ENCODE measurements at regions not wholly inside any gene's neighbourhood (a gene's known extent, or its start where the extent isn't known, plus 50 kb on each side); places are given as distances from the start of the nearest gene placed in this dataset.

DNA sequence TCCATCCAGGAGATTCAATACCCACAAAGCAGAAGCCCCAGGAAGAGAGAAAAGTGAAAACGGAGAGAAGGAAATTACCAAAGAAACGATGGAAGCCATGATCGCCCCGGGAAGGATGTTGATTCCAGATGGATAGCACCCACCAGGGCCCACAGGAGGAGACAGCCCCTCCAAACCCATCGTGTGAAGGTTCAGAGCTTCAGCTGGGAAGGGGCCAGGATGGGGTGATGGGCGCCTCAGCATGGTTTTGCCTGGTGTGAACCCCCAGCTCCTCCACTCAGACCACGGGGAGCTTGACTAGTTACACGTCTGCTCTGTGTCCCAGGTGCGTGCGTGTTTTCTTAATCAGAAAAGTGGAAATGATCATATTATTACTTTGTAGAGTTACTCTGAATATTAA is 264.5 kb downstream of the EIPR1 start:
- Histone ChIP-seq H3K4me1 (replicated peaks in 1 of 2) (no peaks in the 10 kb centered on the region), H3K36me3 (replicated peaks in 1 of 2) (no peaks in the 10 kb centered on the region), H3K4me3 (no peak overlapping the region), H3K27me3 (no peaks in the 10 kb centered on the region), H3K27ac (no peak overlapping the region), H3K9me3 (replicated peaks in 1 of 3) (no peaks in the 10 kb centered on the region)
- WGBS, 4 donors: 90 to 95% (median 92%) methylated on average over 10 of the region's 10 CpGs
- TF ChIP-seq POLR2A (IDR thresholded peaks at IDR 0.05): no peak
- TF ChIP-seq, protein P1, sequence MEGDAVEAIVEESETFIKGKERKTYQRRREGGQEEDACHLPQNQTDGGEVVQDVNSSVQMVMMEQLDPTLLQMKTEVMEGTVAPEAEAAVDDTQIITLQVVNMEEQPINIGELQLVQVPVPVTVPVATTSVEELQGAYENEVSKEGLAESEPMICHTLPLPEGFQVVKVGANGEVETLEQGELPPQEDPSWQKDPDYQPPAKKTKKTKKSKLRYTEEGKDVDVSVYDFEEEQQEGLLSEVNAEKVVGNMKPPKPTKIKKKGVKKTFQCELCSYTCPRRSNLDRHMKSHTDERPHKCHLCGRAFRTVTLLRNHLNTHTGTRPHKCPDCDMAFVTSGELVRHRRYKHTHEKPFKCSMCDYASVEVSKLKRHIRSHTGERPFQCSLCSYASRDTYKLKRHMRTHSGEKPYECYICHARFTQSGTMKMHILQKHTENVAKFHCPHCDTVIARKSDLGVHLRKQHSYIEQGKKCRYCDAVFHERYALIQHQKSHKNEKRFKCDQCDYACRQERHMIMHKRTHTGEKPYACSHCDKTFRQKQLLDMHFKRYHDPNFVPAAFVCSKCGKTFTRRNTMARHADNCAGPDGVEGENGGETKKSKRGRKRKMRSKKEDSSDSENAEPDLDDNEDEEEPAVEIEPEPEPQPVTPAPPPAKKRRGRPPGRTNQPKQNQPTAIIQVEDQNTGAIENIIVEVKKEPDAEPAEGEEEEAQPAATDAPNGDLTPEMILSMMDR (IDR thresholded peaks at IDR 0.05): no peak
- DNase-seq: peak in 1 of 7 donors; percentile 37
- intact Hi-C loops (cut with DNase I): no loop called here

DNA sequence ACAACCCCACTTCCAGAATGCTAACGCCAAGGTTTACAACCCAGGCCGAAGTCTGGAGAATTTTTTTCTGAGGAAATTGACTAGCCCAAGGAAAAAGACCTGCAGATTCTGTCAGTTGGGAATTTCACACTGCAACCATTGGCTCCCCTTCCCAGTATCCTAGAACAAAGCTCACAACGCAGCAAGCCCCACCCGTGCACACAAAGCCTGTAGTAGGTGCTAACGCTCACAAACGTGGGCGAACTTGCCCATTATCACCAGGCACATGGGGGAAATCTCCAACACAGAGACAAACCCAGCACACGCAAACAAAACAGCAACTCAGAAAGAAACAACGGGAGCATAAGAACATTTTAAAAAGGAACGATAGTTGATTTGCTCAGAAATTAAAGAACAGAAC is 265.1 kb downstream of the EIPR1 start:
- H3K36me3 ChIP-seq (replicated peaks in 1 of 2): no peaks in the 10 kb centered on the region
- no peak overlapping the region for H3K27ac ChIP-seq
- H3K9me3 ChIP-seq (replicated peaks in 1 of 3): no peaks in the 10 kb centered on the region
- H3K4me1 ChIP-seq (replicated peaks in 1 of 2): no peaks in the 10 kb centered on the region
- intact Hi-C loops (cut with DNase I): no loop called here
- WGBS, 4 donors: 75 to 90% (median 87%) methylated on average over 9 to 10 of the region's 10 CpGs
- no peak for TF ChIP-seq POLR2A (IDR thresholded peaks at IDR 0.05)
- TF ChIP-seq, protein P1 (IDR thresholded peaks at IDR 0.05): no peak
- no peaks in the 10 kb centered on the region for H3K27me3 ChIP-seq
- no peak overlapping the region for H3K4me3 ChIP-seq
- DNase-seq: no peak

DNA sequence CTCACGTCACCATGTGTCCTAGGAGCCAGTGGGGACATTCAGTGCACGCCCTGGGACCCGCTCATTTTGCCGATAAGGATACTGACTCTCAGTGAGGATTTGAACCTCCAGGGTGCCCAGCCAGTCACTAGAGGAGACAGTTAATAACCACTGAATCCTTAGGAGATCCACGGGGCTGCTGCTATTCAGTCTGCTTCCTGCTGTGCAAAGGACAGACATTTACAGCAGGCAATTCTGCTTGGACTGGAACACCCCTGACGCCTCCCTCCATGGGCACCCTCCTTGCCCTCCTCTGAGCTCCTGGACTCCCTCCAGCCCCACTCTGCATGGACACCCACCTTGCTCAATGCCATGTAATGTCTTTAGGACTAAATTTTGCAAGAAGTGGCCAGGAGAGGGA is 265.5 kb downstream of the EIPR1 start:
- Histone ChIP-seq H3K27me3 (no peaks in the 10 kb centered on the region), H3K9me3 (replicated peaks in 1 of 3) (no peaks in the 10 kb centered on the region), H3K4me1 (replicated peaks in 1 of 2) (no peaks in the 10 kb centered on the region), H3K36me3 (replicated peaks in 1 of 2) (no peaks in the 10 kb centered on the region), H3K27ac (no peak overlapping the region), H3K4me3 (no peak overlapping the region)
- TF ChIP-seq, protein P1 (IDR thresholded peaks at IDR 0.05): no peak
- TF ChIP-seq POLR2A (IDR thresholded peaks at IDR 0.05): no peak
- peak in 1 of 7 donors; percentile 38 for DNase-seq
- intact Hi-C loops (cut with DNase I): no loop called here
- WGBS, 4 donors: 82 to 100% (median 90%) methylated on average over 4 to 6 of the region's 6 CpGs

DNA sequence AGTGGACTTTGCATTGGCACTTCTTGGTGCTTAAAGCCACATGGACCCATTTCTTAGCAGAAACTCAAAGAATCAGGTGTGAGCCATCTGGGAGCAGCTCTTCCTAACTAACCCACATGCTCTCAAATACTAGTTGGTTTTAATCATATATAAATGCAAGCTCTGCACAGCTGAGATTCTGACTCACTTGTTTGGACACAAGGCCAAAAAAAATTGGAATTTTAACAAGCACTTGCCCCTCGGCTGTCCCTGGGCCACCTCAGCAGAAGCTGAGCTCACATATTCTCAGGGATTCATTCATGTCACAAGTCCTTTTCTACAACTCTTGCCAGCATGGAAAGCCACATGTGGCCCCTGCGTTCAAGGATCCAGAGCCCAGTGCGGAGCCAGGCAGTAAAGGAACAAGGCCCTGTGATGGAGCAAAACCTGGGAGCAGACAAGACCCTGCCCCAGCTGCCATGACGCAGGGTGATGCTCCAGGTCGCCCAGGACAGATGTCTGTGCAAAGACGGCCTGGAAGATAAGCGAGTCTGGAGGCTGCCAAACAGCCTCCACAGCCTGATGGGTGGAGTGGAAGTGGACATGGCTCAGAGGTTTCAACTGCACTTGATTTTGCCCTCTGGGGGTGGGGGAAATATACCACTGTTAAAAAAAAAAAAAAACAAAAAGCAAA is 266.5 kb downstream of the EIPR1 start:
- Histone ChIP-seq H3K27ac (no peak overlapping the region), H3K4me3 (no peak overlapping the region), H3K36me3 (replicated peaks in 1 of 2) (no peaks in the 10 kb centered on the region), H3K9me3 (replicated peaks in 1 of 3) (no peaks in the 10 kb centered on the region), H3K4me1 (replicated peaks in 1 of 2) (no peaks in the 10 kb centered on the region), H3K27me3 (no peaks in the 10 kb centered on the region)
- TF ChIP-seq, protein P1 (IDR thresholded peaks at IDR 0.05): no peak
- no peak for TF ChIP-seq POLR2A (IDR thresholded peaks at IDR 0.05)
- 79 to 91% (median 86%) methylated on average over 7 of the region's 7 CpGs for WGBS, 4 donors
- DNase-seq: peak in 1 of 7 donors; percentile 35
- intact Hi-C loops (cut with DNase I): no loop called here
